Activated B cell treated with CpG ODN at 0.5 μM for 24 hours (primary cell): ENCODE measurements at regions not wholly inside any gene's neighbourhood (a gene's known extent, or its start where the extent isn't known, plus 50 kb on each side); places are given as distances from the start of the nearest gene placed in this dataset.

ENCODE experiments used
- ATAC-seq: fragments of 200-7000 bp; cut with Tn5 transposase; one replicate; pipeline ENCODE4 v1.10.0; 2021; ENCODE audit warnings: low read depth, mild to moderate bottlenecking, moderate library complexity
- CTCF ChIA-PET: fragments of 350-600 bp; sonication (Branson Sonifier 250); formaldehyde crosslinking; loops from one replicate; lab custom pipeline; 2021; ENCODE audit warnings: antibody characterized with exemption; lab: Charles Lee
- POLR2A ChIA-PET: fragments of 350-600 bp; sonication (Branson Sonifier 250); formaldehyde crosslinking; loops from one replicate; lab custom pipeline; 2021; ENCODE audit warnings: antibody characterized with exemption; lab: Charles Lee
- DNase-seq: peaks from one replicate; pipeline ENCODE4 v3.0.0; 2022
- H3K27ac Mint-ChIP-seq: one replicate; pipeline ENCODE4 v1.8.0; 2020; ENCODE audit warnings: mixed read lengths
- H3K27me3 Mint-ChIP-seq: one replicate; pipeline ENCODE4 v1.8.0; 2021; ENCODE audit warnings: mixed read lengths
- H3K36me3 Mint-ChIP-seq: one replicate; pipeline ENCODE4 v1.8.0; 2021; ENCODE audit warnings: low read depth, mixed read lengths
- H3K4me1 Mint-ChIP-seq: one replicate; pipeline ENCODE4 v1.8.0; 2021; ENCODE audit warnings: mixed read lengths
- H3K4me3 Mint-ChIP-seq: one replicate; pipeline ENCODE4 v1.8.0; 2020; ENCODE audit warnings: mild to moderate bottlenecking, mixed read lengths
- H3K9me3 Mint-ChIP-seq: one replicate; pipeline ENCODE4 v1.8.0; 2020; ENCODE audit warnings: mixed read lengths
- intact Hi-C: fragments of 100-400 bp; cut with micrococcal nuclease; formaldehyde crosslinking; loops from one replicate; pipeline ENCODE4 v1.15.1; 2024
- TF ChIP-seq, protein P1 (sequence below): fragments of 200-600 bp; IDR thresholded peaks from one replicate; pipeline ENCODE4 v1.8.0; 2022; ENCODE audit warnings: antibody characterized with exemption, mild to moderate bottlenecking

GRCh38 chr2:129112181-129112580 lies 793.5 kb upstream of the HS6ST1 start:
- intact Hi-C loops = no loop called here
- no peak overlapping the region for H3K27ac Mint-ChIP-seq
- CTCF ChIA-PET = no interaction called here
- TF ChIP-seq, protein P1, sequence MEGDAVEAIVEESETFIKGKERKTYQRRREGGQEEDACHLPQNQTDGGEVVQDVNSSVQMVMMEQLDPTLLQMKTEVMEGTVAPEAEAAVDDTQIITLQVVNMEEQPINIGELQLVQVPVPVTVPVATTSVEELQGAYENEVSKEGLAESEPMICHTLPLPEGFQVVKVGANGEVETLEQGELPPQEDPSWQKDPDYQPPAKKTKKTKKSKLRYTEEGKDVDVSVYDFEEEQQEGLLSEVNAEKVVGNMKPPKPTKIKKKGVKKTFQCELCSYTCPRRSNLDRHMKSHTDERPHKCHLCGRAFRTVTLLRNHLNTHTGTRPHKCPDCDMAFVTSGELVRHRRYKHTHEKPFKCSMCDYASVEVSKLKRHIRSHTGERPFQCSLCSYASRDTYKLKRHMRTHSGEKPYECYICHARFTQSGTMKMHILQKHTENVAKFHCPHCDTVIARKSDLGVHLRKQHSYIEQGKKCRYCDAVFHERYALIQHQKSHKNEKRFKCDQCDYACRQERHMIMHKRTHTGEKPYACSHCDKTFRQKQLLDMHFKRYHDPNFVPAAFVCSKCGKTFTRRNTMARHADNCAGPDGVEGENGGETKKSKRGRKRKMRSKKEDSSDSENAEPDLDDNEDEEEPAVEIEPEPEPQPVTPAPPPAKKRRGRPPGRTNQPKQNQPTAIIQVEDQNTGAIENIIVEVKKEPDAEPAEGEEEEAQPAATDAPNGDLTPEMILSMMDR = no peak
- H3K36me3 Mint-ChIP-seq = no peaks in the 10 kb centered on the region
- POLR2A ChIA-PET = no interaction called here
- no peaks in the 10 kb centered on the region for H3K4me1 Mint-ChIP-seq
- H3K27me3 Mint-ChIP-seq = peaks cover 2% of the 10 kb centered on the region
- ATAC-seq (no peak), DNase-seq (no peak)
- H3K4me3 Mint-ChIP-seq = no peak overlapping the region
- no peaks in the 10 kb centered on the region for H3K9me3 Mint-ChIP-seq

GRCh38 chr2:129113776-129114175 lies 795.1 kb upstream of the HS6ST1 start:
- intact Hi-C loops = no loop called here
- CTCF ChIA-PET = no interaction called here
- TF ChIP-seq, protein P1 = no peak
- ATAC-seq = no peak
- no peaks in the 10 kb centered on the region for H3K9me3 Mint-ChIP-seq
- H3K27ac Mint-ChIP-seq = no peak overlapping the region
- H3K4me3 Mint-ChIP-seq = no peak overlapping the region
- no peaks in the 10 kb centered on the region for H3K27me3 Mint-ChIP-seq
- H3K4me1 Mint-ChIP-seq = no peaks in the 10 kb centered on the region
- DNase-seq = no peak
- H3K36me3 Mint-ChIP-seq = no peaks in the 10 kb centered on the region
- POLR2A ChIA-PET = no interaction called here

- Mint-ChIP-seq H3K9me3 (no peaks in the 10 kb centered on the region), H3K4me1 (no peaks in the 10 kb centered on the region), H3K36me3 (no peaks in the 10 kb centered on the region), H3K27me3 (no peaks in the 10 kb centered on the region), H3K27ac (no peak overlapping the region), H3K4me3 (no peak overlapping the region)
- TF ChIP-seq, protein P1 = no peak
- CTCF ChIA-PET = no interaction called here
- ATAC-seq (no peak), DNase-seq (no peak)
- intact Hi-C loops = no loop called here
- POLR2A ChIA-PET = no interaction called here
Measured at GRCh38 chr2:129117434-129117833, 798.8 kb upstream of the HS6ST1 start.

DNA sequence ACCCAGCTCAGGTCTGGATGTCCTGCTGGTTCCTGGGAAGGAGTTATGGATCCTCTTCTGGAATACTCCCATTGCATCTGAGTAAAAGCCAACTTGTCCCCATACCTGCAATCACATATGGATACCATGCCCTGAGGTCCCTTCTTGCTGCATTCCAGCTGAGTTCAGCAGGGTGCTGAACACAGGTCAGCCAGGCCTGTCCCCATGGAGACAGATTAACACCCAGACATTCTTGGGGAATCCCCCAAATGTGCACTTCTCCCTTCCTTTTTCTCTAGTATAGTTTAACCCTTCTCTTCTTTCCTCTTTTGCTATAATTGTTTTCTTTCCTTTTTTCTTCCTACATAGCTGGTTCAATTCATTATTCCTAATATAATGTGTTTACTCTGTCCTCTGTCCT lies 799.6 kb upstream of the HS6ST1 start:
- H3K27ac Mint-ChIP-seq = no peak overlapping the region
- H3K27me3 Mint-ChIP-seq = no peaks in the 10 kb centered on the region
- intact Hi-C loops = no loop called here
- DNase-seq = no peak
- H3K36me3 Mint-ChIP-seq = no peaks in the 10 kb centered on the region
- ChIA-PET CTCF (no interaction called here), POLR2A (no interaction called here)
- H3K4me1 Mint-ChIP-seq = no peaks in the 10 kb centered on the region
- no peak overlapping the region for H3K4me3 Mint-ChIP-seq
- ATAC-seq = no peak
- H3K9me3 Mint-ChIP-seq = no peaks in the 10 kb centered on the region
- TF ChIP-seq, protein P1 = no peak

GRCh38 chr2:129129087-129129486 lies 810.4 kb upstream of the HS6ST1 start:
- no peak for DNase-seq
- Mint-ChIP-seq H3K27ac (no peak overlapping the region), H3K4me1 (no peaks in the 10 kb centered on the region), H3K27me3 (peaks cover 1% of the 10 kb centered on the region), H3K4me3 (no peak overlapping the region), H3K9me3 (no peaks in the 10 kb centered on the region), H3K36me3 (no peaks in the 10 kb centered on the region)
- intact Hi-C loops = no loop called here
- TF ChIP-seq, protein P1 = no peak
- CTCF ChIA-PET = no interaction called here
- no peak for ATAC-seq
- POLR2A ChIA-PET = no interaction called here
